GM21447 (cell line): ENCODE measurements at regions not wholly inside any gene's neighbourhood (a gene's known extent, or its start where the extent isn't known, plus 50 kb on each side); places are given as distances from the start of the nearest gene placed in this dataset.
"Not testable (repeated sequence)": the region's sequence is repeated elsewhere in the genome, so short reads cannot be mapped to it uniquely, and the experiment has no call there.

Experiments used
- ATAC-seq: cut with Tn5 transposase; IDR thresholded peaks from one replicate; pipeline ENCODE4 v1.9.1; 2021; ENCODE audit not compliant: unreplicated experiment

GRCh38 chr5:158227314-158227713 is 368.4 kb upstream of the CLINT1 start:
- ATAC-seq, result not testable (repeated sequence)

GRCh38 chr5:158226496-158226895 is 367.6 kb upstream of the CLINT1 start:
- no peak for ATAC-seq

DNA sequence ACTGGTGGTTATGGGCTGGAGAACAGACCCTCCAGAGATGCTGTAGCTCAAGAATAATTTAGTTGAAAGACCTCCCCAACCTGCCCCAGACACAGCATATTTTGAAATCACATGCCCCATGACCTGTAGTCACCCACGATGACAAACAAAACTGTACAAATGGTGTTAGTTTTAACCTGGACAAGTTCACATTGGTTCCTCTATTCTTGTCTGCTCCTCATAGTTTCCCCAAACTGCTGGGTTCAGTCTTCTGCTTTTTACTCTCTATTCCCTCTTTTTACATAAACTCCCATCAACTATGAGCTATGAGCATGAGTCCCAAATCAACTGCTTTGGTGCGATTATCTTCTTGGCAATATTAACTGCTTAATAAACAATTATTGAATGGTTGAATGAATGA is 365.3 kb upstream of the CLINT1 start:
- ATAC-seq, result no peak

GRCh38 chr5:158223054-158223600 is 364.2 kb upstream of the CLINT1 start:
- ATAC-seq, result no peak

DNA sequence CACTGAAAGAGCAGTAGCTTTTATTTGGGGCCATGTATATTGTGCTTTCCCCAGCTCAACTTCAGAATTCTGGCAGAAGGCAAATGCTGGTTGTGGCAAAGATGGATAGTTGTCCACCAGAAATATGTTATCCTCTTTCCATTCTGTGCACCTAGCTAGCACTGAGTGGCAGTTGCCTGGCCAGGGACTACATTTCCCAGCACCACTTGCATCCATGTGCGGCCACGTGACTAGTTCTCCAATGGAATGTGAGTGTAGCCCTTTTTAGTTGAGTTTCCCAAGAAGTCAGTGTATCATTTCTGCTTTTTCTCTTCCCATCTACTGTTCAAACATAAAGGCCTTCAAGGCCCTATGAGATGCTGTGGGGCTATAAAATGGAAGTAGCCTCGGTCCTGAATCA is 354.0 kb upstream of the CLINT1 start:
- ATAC-seq, result no peak

GRCh38 chr5:158212237-158212636 is 353.3 kb upstream of the CLINT1 start:
- no peak for ATAC-seq

GRCh38 chr5:158209219-158209908 is 350.4 kb upstream of the CLINT1 start:
- ATAC-seq, result no peak

GRCh38 chr5:158207733-158208132 is 348.8 kb upstream of the CLINT1 start:
- no peak for ATAC-seq

DNA sequence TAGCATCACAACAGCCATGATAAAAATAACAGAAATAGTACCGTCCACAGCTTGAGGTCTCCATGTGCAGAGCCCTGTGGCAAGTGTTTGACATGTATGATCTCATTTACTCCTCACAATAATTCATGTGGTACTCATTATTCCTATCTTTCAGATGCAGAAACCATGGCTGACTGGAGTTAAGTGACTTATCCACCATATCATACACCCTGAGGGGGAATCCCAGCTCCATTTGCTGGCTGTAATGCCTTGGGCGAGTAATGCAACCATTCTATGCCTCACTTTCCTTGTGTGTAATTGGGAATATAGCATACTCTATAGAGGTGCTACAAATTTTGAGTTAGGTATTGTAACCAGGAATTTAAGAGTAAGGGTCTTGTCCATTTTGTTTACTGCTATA is 347.0 kb upstream of the CLINT1 start:
- no peak for ATAC-seq

- ATAC-seq, result no peak
Observed at GRCh38 chr5:158203261-158203660, 344.3 kb upstream of the CLINT1 start.

DNA sequence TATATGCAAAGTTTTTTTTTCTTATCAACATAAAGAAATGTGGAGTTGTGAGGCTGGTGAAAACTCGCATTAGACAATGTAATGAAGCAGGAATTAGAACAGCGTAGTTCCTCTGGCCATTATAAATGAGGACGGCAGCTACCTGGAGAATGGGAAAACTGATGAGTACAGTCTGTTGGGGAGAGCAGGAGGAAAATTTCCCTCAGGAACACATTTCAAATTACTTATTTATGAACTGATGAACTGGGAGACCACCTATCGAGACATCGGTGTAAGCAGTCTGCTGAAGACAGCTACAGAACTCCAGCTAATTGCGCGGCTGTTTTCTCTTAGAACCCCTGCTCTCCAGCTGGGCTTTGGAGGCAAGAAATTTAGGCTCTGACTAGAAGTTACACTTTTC is 343.9 kb upstream of the CLINT1 start:
- no peak for ATAC-seq

DNA sequence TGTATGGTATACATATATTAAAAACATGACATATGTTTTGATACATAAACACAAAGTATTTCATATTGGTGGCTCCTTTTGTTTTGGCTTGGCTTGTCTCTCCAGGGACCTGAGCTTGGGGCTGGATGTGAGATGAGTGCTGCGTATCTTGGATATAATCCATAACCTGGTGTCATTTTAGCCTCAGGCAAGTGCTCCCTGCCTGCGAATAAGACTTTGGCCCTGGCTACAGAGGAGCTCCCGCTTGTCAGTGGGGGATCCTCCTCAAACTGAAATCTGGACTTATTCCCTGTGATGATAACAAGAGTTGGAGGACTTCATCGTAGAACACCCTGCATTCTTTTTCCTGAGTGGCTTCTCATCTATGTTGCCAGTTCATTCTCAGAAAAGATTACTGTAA is 341.7 kb upstream of the CLINT1 start:
- ATAC-seq, result no peak

DNA sequence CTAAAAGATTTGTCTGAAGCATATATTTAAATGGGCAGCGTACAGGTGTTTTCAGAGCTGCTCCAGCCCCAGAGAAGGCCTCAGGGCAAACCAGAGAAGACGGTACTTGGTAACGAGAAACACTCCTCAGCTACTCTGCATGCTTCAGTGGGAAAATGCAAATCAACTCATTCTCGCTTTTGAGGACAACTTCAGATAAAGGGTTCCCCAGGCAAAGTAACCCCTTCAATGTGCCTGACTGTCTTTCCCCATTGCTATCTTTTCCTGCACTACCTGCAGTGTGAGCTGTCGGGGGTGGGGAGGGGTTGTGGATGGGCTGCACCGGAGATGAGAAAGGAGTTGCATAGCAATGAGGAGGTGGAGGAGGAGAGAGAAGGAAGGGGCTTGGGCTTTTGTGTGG is 339.7 kb upstream of the CLINT1 start:
- peak; percentile 97 for ATAC-seq

DNA sequence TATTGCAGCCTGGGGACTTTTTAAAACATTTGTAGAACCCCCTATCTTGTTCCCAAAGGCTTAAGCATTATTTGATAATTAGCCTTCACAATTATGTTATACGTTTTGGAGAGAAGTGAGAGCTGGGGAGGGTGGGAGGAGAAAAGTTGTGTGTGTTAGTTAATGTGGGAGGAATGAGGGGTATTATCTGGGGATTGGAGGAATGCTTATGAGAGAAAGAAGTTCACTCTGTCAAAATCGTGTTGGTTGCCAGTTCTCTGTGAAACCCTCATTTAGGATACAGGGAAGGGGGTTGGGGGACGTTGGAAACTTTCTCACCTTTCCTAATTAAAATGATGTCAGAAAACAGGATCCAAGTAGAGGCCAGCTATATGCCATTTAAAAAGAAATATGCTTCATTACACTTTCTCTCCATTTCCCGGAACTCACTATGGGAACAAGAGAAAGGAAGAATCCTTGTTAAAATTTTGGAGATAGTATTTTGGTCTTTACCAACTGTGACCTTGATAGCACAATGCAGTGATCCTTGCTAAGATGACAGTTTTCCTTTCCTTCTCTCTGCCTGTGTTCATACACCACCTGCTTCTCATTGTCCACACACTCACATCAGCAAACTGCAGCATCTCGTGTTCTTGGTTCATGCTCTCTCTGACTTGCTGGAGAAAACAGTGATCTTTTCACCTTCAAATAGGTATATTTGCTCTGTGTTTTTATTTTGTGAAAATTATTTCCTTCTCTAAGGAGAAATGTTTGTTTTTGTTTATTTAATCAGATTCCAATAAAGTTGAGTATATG is 336.7 kb upstream of the CLINT1 start:
- ATAC-seq, result no peak

GRCh38 chr5:158194561-158194976 is 335.6 kb upstream of the CLINT1 start:
- ATAC-seq, result no peak

DNA sequence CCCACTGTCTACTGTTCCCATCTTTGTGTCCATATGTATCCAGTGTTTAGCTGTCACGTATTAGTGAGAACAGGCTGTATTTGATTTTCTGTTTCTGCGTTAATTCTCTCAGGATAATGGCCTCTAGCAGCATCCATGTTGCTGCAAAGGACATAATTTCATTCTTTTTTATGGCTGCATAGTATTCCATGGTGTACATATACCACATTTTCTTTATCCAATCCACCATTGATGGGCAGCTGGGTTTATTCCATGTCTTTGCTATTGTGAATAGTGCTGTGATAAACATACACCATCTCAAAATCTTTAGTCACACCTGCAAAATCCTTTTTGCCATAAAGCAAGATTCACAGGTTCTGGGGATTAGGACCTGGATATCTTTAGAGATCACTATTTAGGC is 334.4 kb upstream of the CLINT1 start:
- not testable (repeated sequence) for ATAC-seq

GRCh38 chr5:158180407-158180806 is 321.5 kb upstream of the CLINT1 start:
- no peak for ATAC-seq

- ATAC-seq, result no peak
Observed at GRCh38 chr5:158179271-158179670, 320.3 kb upstream of the CLINT1 start.

- ATAC-seq, result no peak
Observed at GRCh38 chr5:158178535-158178934, 319.6 kb upstream of the CLINT1 start.

DNA sequence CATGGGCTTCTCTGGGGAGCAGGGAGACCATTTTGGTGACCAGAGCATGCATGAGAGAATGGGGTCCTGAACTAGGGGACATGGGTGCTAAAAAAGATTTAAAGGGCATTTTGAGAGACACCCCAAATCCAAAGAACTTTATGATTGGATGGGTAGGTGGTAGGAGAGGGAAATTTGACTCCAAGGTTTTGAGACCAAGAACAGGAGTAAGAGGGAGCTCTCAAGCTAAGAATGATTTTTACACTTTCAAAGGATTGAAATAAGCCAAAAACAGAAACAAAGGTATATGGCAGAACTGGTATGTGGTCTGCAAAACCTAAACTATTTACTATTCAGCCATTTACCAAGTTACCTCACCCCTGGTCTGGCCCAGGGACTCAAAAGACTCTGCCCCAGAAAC is 318.2 kb upstream of the CLINT1 start:
- ATAC-seq, result no peak

DNA sequence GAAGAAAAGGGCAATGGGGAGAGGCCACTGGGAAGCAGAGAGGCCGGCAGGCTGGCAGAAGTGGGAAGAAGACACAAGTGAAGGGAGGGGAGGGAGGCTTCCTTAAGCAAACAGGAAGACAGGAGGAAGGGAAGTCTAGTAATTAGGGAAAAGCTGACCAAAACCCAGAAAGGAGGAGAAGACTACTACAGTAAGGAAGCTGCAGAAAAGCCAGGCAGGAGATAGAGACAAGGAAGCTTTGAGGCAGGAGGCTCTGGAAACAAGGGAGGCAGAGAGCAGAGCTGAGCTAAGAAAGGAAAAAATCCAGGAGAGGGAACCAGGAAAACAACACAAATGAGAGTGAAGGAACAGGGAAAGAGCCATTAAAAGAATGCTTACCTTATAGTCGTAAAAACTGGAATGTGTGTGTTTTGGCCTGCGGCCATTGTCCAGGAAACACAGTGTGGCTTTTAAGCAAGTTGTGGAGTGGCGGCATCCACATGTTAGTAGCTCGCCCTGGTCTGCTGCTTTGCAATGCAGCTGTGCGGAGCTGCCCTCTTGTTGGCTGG is 317.1 kb upstream of the CLINT1 start:
- ATAC-seq, result no peak
